Endothelial cell of umbilical vein (primary cell): ENCODE measurements at regions not wholly inside any gene's neighbourhood (a gene's known extent, or its start where the extent isn't known, plus 50 kb on each side); places are given as distances from the start of the nearest gene placed in this dataset.

Experiments
- BruUV-seq: library from RNA; stranded (reverse); fragments of 400-500 nt; replicated peaks from 2 replicates; lab custom pipeline; 2021; lab: Mats Ljungman, UMichigan
- CTCF ChIA-PET: fragments of 300-600, 350-600 bp; sonication (Branson Sonifier 250); formaldehyde crosslinking; loops from one replicate; lab custom pipeline; 2021; ENCODE audit warnings: antibody characterized with exemption, inconsistent platforms; lab: Charles Lee
- POLR2A ChIA-PET: fragments of 300-600, 350-600 bp; sonication (Branson Sonifier 250); formaldehyde crosslinking; loops from one replicate; lab custom pipeline; 2021; ENCODE audit warnings: antibody characterized with exemption, inconsistent platforms; lab: Charles Lee
- DNase-seq: peaks from one replicate; pipeline ENCODE4 v3.0.0-alpha.2; 2011; ENCODE audit warnings: low read depth, low spot score
- FAIRE-seq: peaks from 2 replicates; lab custom pipeline; 2011; peaks lifted over from hg19 to GRCh38; lab: Jason Lieb, UNC
- H2AFZ ChIP-seq: 2 replicates; pipeline ENCODE4 v1.6.0; 2012; ENCODE audit warnings: low read depth, low read length, control low read depth, inconsistent platforms
- H3K27ac ChIP-seq: 2 replicates; pipeline ENCODE4 v1.5.1; 2011; ENCODE audit warnings: low read depth, mild to moderate bottlenecking, control low read depth, low read length, moderate library complexity; ENCODE audit not compliant: insufficient read depth
- H3K27me3 ChIP-seq, 2 experiments: 2 replicates each; pipeline versions ENCODE4 v1.6.0 to v1.6.1; 2011; ENCODE audit warnings: low read length in 2 of 2, mixed read lengths in 1 of 2; ENCODE audit not compliant: control insufficient read depth in 2 of 2, insufficient read depth in 2 of 2
- H3K36me3 ChIP-seq, 2 experiments: 2 replicates in 1 of 2; 3 replicates in 1 of 2; pipeline ENCODE4 v1.5.1; 2011; ENCODE audit warnings: low read length in 2 of 2, mild to moderate bottlenecking in 1 of 2, moderate library complexity in 1 of 2; ENCODE audit not compliant: control insufficient read depth in 2 of 2, insufficient read depth in 2 of 2; ENCODE audit errors: extremely low read depth in 1 of 2
- H3K4me1 ChIP-seq: 3 replicates; pipeline ENCODE4 v1.5.1; 2011; ENCODE audit warnings: mild to moderate bottlenecking, low read length; ENCODE audit not compliant: control insufficient read depth, insufficient read depth; ENCODE audit errors: extremely low read depth
- H3K4me2 ChIP-seq: 2 replicates; pipeline ENCODE4 v1.6.1; 2011; ENCODE audit warnings: low read length, control low read depth, mixed read lengths; ENCODE audit not compliant: insufficient read depth
- H3K4me3 ChIP-seq, 3 experiments: fragments of 200-600 bp in 1 of 3; sonication (generic), shearing (Covaris generic) in 1 of 3; replicated peaks in 1 of 3; 2 replicates each; pipeline ENCODE4 v1.5.1; 2011 to 2016; ENCODE audit warnings: control low read depth in 3 of 3, low read length in 3 of 3, mild to moderate bottlenecking in 2 of 3, inconsistent platforms in 1 of 3, low read depth in 1 of 3, moderate library complexity in 1 of 3; ENCODE audit not compliant: insufficient read depth in 1 of 3
- H3K79me2 ChIP-seq: 2 replicates; pipeline ENCODE4 v1.6.0; 2012; ENCODE audit warnings: low read length, inconsistent platforms; ENCODE audit not compliant: control insufficient read depth, insufficient read depth
- H3K9ac ChIP-seq: replicated peaks from 2 replicates; pipeline ENCODE3; 2011; ENCODE audit warnings: low read length, control low read depth; ENCODE audit not compliant: insufficient read depth; ENCODE audit errors: extremely low read depth
- H3K9me1 ChIP-seq: replicated peaks from 3 replicates; pipeline ENCODE4 v1.6.0; 2011; ENCODE audit warnings: mild to moderate bottlenecking, low read length; ENCODE audit not compliant: control insufficient read depth, insufficient read depth; ENCODE audit errors: extremely low read depth
- H3K9me3 ChIP-seq: replicated peaks from 2 replicates; pipeline ENCODE4 v1.5.1; 2012; ENCODE audit warnings: low read length, inconsistent platforms; ENCODE audit not compliant: control insufficient read depth, insufficient read depth
- H4K20me1 ChIP-seq: replicated peaks from 2 replicates; pipeline ENCODE3; 2011; ENCODE audit warnings: mild to moderate bottlenecking, low read length; ENCODE audit not compliant: control insufficient read depth, insufficient read depth; ENCODE audit errors: extremely low read depth
- CTCF ChIP-seq, 2 donors: IDR thresholded peaks; 1 replicate in 1 of 2; 2 replicates in 1 of 2; pipeline ENCODE4 v1.5.1; 2011; ENCODE audit warnings: low read length in 2 of 2, mild to moderate bottlenecking in 2 of 2, moderate library complexity in 2 of 2, control low read depth in 1 of 2, inconsistent platforms in 1 of 2, low read depth in 1 of 2; ENCODE audit not compliant: insufficient read depth in 1 of 2; ENCODE audit errors: extremely low read depth in 1 of 2
- EZH2 ChIP-seq: IDR thresholded peaks from 2 replicates; pipeline ENCODE4 v1.6.1; 2012; ENCODE audit warnings: borderline replicate concordance, low read depth, mild to moderate bottlenecking, moderate library complexity, low read length, inconsistent platforms; ENCODE audit not compliant: severe bottlenecking
- FOS ChIP-seq: IDR thresholded peaks from 2 replicates; pipeline ENCODE4 v1.6.1; 2011; ENCODE audit warnings: mild to moderate bottlenecking, low read length, moderate library complexity, borderline replicate concordance; ENCODE audit not compliant: insufficient read depth
- GATA2 ChIP-seq: IDR thresholded peaks from 2 replicates; pipeline ENCODE4 v1.7.0; 2011; ENCODE audit warnings: low read depth, mild to moderate bottlenecking, moderate library complexity, mixed read lengths, low read length; ENCODE audit not compliant: insufficient read length, insufficient read depth
- JUN ChIP-seq: IDR thresholded peaks from 2 replicates; pipeline ENCODE4 v1.6.1; 2011; ENCODE audit warnings: borderline replicate concordance, low read depth; ENCODE audit not compliant: insufficient read length, insufficient read depth
- MAX ChIP-seq: IDR thresholded peaks from 2 replicates; pipeline ENCODE4 v1.6.1; 2011; ENCODE audit not compliant: insufficient read depth, insufficient read length
- MYC ChIP-seq: IDR thresholded peaks from one replicate; pipeline ENCODE4 v1.6.1; 2011; ENCODE audit warnings: mild to moderate bottlenecking, low read depth, low read length
- POLR2A ChIP-seq: IDR thresholded peaks from 2 replicates; pipeline ENCODE4 v1.6.1; 2012; ENCODE audit warnings: low read depth, mild to moderate bottlenecking, control low read depth, low read length
- POLR2AphosphoS5 ChIP-seq: IDR thresholded peaks from 2 replicates; pipeline ENCODE4 v1.6.1; 2012; ENCODE audit warnings: low read depth, mild to moderate bottlenecking, control low read depth, low read length, moderate library complexity; ENCODE audit not compliant: insufficient read depth
- dilution Hi-C: fragments of 300-500 bp; cut with MboI; formaldehyde crosslinking; loops from one replicate; pipeline ENCODE4 v1.15.0; 2019; ENCODE audit warnings: low sequenced_read_pairs; ENCODE audit not compliant: extremely low pct_ligation_motif_present
- intact Hi-C: fragments of 100-400 bp; cut with micrococcal nuclease; formaldehyde crosslinking; loops from one replicate; pipeline ENCODE4 v1.10.0; 2022

- no peak for DNase-seq
- H3K9me3 ChIP-seq = no peaks in the 10 kb centered on the region
- no peaks in the 10 kb centered on the region for H3K36me3 ChIP-seq
- no peak overlapping the region for H2AFZ ChIP-seq
- no peak overlapping the region for H3K4me3 ChIP-seq
- H3K4me2 ChIP-seq = no peak overlapping the region
- H3K9me1 ChIP-seq = no peaks in the 10 kb centered on the region
- H4K20me1 ChIP-seq = no peaks in the 10 kb centered on the region
- no peaks in the 10 kb centered on the region for H3K27me3 ChIP-seq
- intact Hi-C loops = no loop called here
- no peak overlapping the region for H3K9ac ChIP-seq
- CTCF ChIA-PET = no interaction called here
- dilution Hi-C loops = no loop called here
- BruUV-seq = no TSS peak
- H3K4me1 ChIP-seq = no peaks in the 10 kb centered on the region
- H3K79me2 ChIP-seq = no peaks in the 10 kb centered on the region
- no peak for FAIRE-seq
- no peak overlapping the region for H3K27ac ChIP-seq
- no peak for TF ChIP-seq GATA2
- TF ChIP-seq CTCF (IDR thresholded peaks at IDR 0.05; ENCODE audit: extremely low read depth in 1 of 2, insufficient read depth in 1 of 2, low read depth in 1 of 2, low read length in 2 of 2) = no peak
- TF ChIP-seq JUN = no peak
- TF ChIP-seq MYC = no peak
- TF ChIP-seq FOS = no peak
- no peak for TF ChIP-seq POLR2AphosphoS5
- no peak for TF ChIP-seq POLR2A
- TF ChIP-seq MAX = no peak
- no peak for TF ChIP-seq EZH2
- POLR2A ChIA-PET = no interaction called here
Observed at GRCh38 chr9:115988701-115989100, 164.9 kb upstream of the PAPPA start.
